HCT116 (cell line): ENCODE measurements at regions not wholly inside any gene's neighbourhood (a gene's known extent, or its start where the extent isn't known, plus 50 kb on each side); places are given as distances from the start of the nearest gene placed in this dataset.

Experiments
- ATAC-seq: fragments of 200-7000 bp; cut with Tn5 transposase; 2 replicates; pipeline ENCODE4 v1.9.1; 2020; ENCODE audit warnings: mild to moderate bottlenecking, moderate library complexity
- BruUV-seq: library from RNA; stranded (reverse); fragments of 400-500 nt; replicated peaks from 2 replicates; lab custom pipeline; 2021; lab: Mats Ljungman, UMichigan
- CTCF ChIA-PET: fragments of 300-600 bp; sonication (Branson Sonifier 250); formaldehyde crosslinking; loops from one replicate; lab custom pipeline; 2021; ENCODE audit warnings: antibody characterized with exemption; lab: Charles Lee
- POLR2A ChIA-PET: fragments of 300-600, 350-600 bp; sonication (Branson Sonifier 250); formaldehyde crosslinking; loops from one replicate; lab custom pipeline; 2021; ENCODE audit warnings: antibody characterized with exemption; lab: Charles Lee
- RAD21 ChIA-PET, 2 experiments: fragments of 300-600 bp; sonication (Branson Sonifier 250); formaldehyde crosslinking; loops; one replicate each; lab custom pipeline; 2023; ENCODE audit warnings: low total read pairs in 2 of 2; ENCODE audit not compliant: uncharacterized antibody in 2 of 2, unreplicated experiment in 2 of 2, low non-redundant PET in 1 of 2; lab: Charles Lee
- DNase-seq: peaks from one replicate; pipeline ENCODE4 v3.0.0-alpha.2; 2010; ENCODE audit warnings: low read depth, low spot score
- H2AFZ ChIP-seq: fragments of 200-600 bp; shearing (Covaris generic), sonication (generic); 2 replicates; pipeline ENCODE4 v1.6.1; 2017; ENCODE audit warnings: low read depth, mixed run types, mixed read lengths, antibody characterized with exemption, low read length; ENCODE audit not compliant: poor library complexity, severe bottlenecking
- H3K27ac ChIP-seq: 2 replicates; pipeline ENCODE4 v1.5.1; 2012; ENCODE audit warnings: low read depth, low read length
- H3K27me3 ChIP-seq: fragments of 200-600 bp; sonication (generic); 2 replicates; pipeline ENCODE4 v1.6.1; 2016; ENCODE audit warnings: mixed run types, low read length, mixed read lengths; ENCODE audit not compliant: insufficient read depth
- H3K36me3 ChIP-seq, 2 experiments: fragments of 200-500 bp in 1 of 2; fragments of 200-600 bp in 1 of 2; sonication (Bioruptor generic) in 1 of 2; sonication (generic) in 1 of 2; 2 replicates each; pipeline versions ENCODE4 v1.5.1 to v1.6.1; 2014 to 2016; ENCODE audit warnings: low read length in 2 of 2, inconsistent platforms in 1 of 2, mixed read lengths in 1 of 2, mixed run types in 1 of 2; ENCODE audit not compliant: insufficient read depth in 2 of 2, control insufficient read depth in 1 of 2
- H3K4me1 ChIP-seq, 2 experiments: fragments of 200-600 bp in 1 of 2; sonication (generic) in 1 of 2; 2 replicates each; pipeline versions ENCODE4 v1.5.1 to v1.6.1; 2012 to 2017; ENCODE audit warnings: low read length in 2 of 2, inconsistent platforms in 1 of 2, mild to moderate bottlenecking in 1 of 2, mixed read lengths in 1 of 2, mixed run types in 1 of 2, moderate library complexity in 1 of 2; ENCODE audit not compliant: insufficient read depth in 2 of 2, control insufficient read depth in 1 of 2
- H3K4me2 ChIP-seq: fragments of 200-600 bp; sonication (generic); 2 replicates; pipeline ENCODE4 v1.6.1; 2017; ENCODE audit warnings: mixed run types, low read length, mixed read lengths
- H3K4me3 ChIP-seq, 2 experiments: fragments of 200-600 bp in 1 of 2; sonication (generic) in 1 of 2; replicated peaks in 1 of 2; 2 replicates each; pipeline ENCODE4 v1.5.1; 2011 to 2016; ENCODE audit warnings: low read length in 2 of 2, control low read depth in 1 of 2, low read depth in 1 of 2, mild to moderate bottlenecking in 1 of 2, mixed read lengths in 1 of 2, mixed run types in 1 of 2
- H3K79me2 ChIP-seq: fragments of 200-600 bp; sonication (generic); 2 replicates; pipeline ENCODE4 v1.6.1; 2017; ENCODE audit warnings: mild to moderate bottlenecking, mixed run types, low read length, moderate library complexity, mixed read lengths; ENCODE audit not compliant: insufficient read depth
- H3K9ac ChIP-seq: fragments of 200-600 bp; sonication (generic); 2 replicates; pipeline ENCODE4 v1.6.1; 2016; ENCODE audit warnings: low read length, mixed read lengths
- H3K9me2 ChIP-seq: fragments of 200-600 bp; sonication (generic), shearing (Covaris generic); 2 replicates; pipeline ENCODE4 v1.6.1; 2017; ENCODE audit warnings: mixed run types, mild to moderate bottlenecking, moderate library complexity; ENCODE audit not compliant: insufficient read depth
- H3K9me3 ChIP-seq, 2 experiments: fragments of 200-500 bp in 1 of 2; fragments of 200-600 bp in 1 of 2; sonication (Bioruptor generic) in 1 of 2; sonication (generic) in 1 of 2; 2 replicates each; pipeline ENCODE4 v1.6.1; 2014 to 2017; ENCODE audit warnings: low read length in 2 of 2, mixed read lengths in 2 of 2, inconsistent platforms in 1 of 2, low read depth in 1 of 2, mild to moderate bottlenecking in 1 of 2, mixed run types in 1 of 2, moderate library complexity in 1 of 2; ENCODE audit not compliant: control insufficient read depth in 1 of 2, insufficient read depth in 1 of 2
- H4K20me1 ChIP-seq: fragments of 200-600 bp; sonication (generic), shearing (Covaris generic); 2 replicates; pipeline ENCODE4 v1.6.1; 2017; ENCODE audit warnings: mixed run types, mild to moderate bottlenecking, moderate library complexity; ENCODE audit not compliant: insufficient read depth
- CBX3 ChIP-seq: IDR thresholded peaks from 2 replicates; pipeline ENCODE4 v1.6.1; 2012; ENCODE audit warnings: low read depth
- EGR1 ChIP-seq: IDR thresholded peaks from 2 replicates; pipeline ENCODE4 v1.6.1; 2012; ENCODE audit warnings: low read depth
- ELF1 ChIP-seq: IDR thresholded peaks from 2 replicates; pipeline ENCODE4 v1.6.1; 2012; ENCODE audit warnings: low read depth, borderline replicate concordance
- EZH2phosphoT487 ChIP-seq: fragments of 200-600 bp; IDR thresholded peaks from 2 replicates; pipeline ENCODE4 v1.6.1; 2018; ENCODE audit warnings: antibody characterized with exemption, borderline replicate concordance
- SIN3A ChIP-seq: IDR thresholded peaks from 2 replicates; pipeline ENCODE4 v1.6.1; 2012; ENCODE audit warnings: low read depth
- SP1 ChIP-seq: IDR thresholded peaks from 2 replicates; pipeline ENCODE4 v1.6.1; 2012; ENCODE audit warnings: low read depth
- TCF7L2 ChIP-seq: IDR thresholded peaks from 2 replicates; pipeline ENCODE4 v1.7.0; 2011; ENCODE audit warnings: borderline replicate concordance, inconsistent platforms; ENCODE audit not compliant: insufficient read depth, insufficient read length; ENCODE audit errors: extremely low read depth
- ZFX ChIP-seq: fragments of 450-650 bp; IDR thresholded peaks from 2 replicates; pipeline ENCODE4 v1.6.1; 2017
- intact Hi-C: fragments of 100-400 bp; cut with micrococcal nuclease; formaldehyde crosslinking; loops from 2 replicates; pipeline ENCODE4 v1.10.0; 2022
- TF ChIP-seq, protein P1 (sequence below): IDR thresholded peaks from 2 replicates; pipeline ENCODE4 v1.6.1; 2012
- TF ChIP-seq, protein P2 (sequence below), 3 experiments: fragments of 200-600 bp in 1 of 3; sonication (generic) in 1 of 3; IDR thresholded peaks in 2 of 3; conservative IDR thresholded peaks in 1 of 3; 2 replicates each; pipeline ENCODE4 v1.5.1; 2012 to 2017; ENCODE audit warnings: low read depth in 2 of 3, low read length in 2 of 3, antibody characterized with exemption in 1 of 3, borderline replicate concordance in 1 of 3, control low read depth in 1 of 3, mild to moderate bottlenecking in 1 of 3, mixed read lengths in 1 of 3, mixed run types in 1 of 3, moderate library complexity in 1 of 3; ENCODE audit not compliant: insufficient read depth in 1 of 3
- TF ChIP-seq, protein P3 (sequence below): IDR thresholded peaks from 2 replicates; pipeline ENCODE4 v1.6.1; 2012; ENCODE audit warnings: low read depth

DNA sequence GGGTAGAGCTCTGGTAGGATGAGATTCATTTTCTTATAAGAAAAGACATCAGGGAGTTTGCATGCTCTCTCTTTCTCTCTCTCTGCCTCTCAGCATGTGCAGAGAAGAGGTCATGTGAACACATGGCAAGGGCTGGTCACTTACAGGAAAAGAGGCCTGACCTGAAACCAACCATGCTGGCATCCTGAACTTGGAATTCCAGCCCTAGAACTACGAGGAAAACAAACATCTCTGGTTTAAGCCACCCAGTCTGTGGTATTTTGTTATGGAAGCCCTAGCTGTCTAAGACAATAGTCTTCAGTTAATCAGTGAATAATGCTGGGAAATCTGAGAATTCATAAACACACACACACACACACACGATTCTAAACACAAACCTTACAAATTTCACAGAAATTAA is 1104.2 kb upstream of the LRRN3 start:
- H3K4me1 ChIP-seq, result peaks cover 0 to 8% of the 10 kb centered on the region in 2 experiments; a peak in 2 of 4 replicates
- RAD21 ChIA-PET, result no interaction called here
- no TSS peak for BruUV-seq
- no peak overlapping the region for H3K4me3 ChIP-seq
- H3K79me2 ChIP-seq, result no peaks in the 10 kb centered on the region
- no peaks in the 10 kb centered on the region for H3K9me3 ChIP-seq
- DNase-seq (no peak), ATAC-seq (no peak)
- intact Hi-C loops, result no loop called here
- POLR2A ChIA-PET, result no interaction called here
- TF ChIP-seq, protein P1, sequence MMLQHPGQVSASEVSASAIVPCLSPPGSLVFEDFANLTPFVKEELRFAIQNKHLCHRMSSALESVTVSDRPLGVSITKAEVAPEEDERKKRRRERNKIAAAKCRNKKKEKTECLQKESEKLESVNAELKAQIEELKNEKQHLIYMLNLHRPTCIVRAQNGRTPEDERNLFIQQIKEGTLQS, result no peak
- TF ChIP-seq SP1 (no peak), ELF1 (no peak), SIN3A (no peak), TCF7L2 (no peak), ZFX (no peak), EZH2phosphoT487 (no peak), CBX3 (no peak), EGR1 (no peak)
- TF ChIP-seq, protein P2, sequence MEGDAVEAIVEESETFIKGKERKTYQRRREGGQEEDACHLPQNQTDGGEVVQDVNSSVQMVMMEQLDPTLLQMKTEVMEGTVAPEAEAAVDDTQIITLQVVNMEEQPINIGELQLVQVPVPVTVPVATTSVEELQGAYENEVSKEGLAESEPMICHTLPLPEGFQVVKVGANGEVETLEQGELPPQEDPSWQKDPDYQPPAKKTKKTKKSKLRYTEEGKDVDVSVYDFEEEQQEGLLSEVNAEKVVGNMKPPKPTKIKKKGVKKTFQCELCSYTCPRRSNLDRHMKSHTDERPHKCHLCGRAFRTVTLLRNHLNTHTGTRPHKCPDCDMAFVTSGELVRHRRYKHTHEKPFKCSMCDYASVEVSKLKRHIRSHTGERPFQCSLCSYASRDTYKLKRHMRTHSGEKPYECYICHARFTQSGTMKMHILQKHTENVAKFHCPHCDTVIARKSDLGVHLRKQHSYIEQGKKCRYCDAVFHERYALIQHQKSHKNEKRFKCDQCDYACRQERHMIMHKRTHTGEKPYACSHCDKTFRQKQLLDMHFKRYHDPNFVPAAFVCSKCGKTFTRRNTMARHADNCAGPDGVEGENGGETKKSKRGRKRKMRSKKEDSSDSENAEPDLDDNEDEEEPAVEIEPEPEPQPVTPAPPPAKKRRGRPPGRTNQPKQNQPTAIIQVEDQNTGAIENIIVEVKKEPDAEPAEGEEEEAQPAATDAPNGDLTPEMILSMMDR (IDR thresholded peaks at IDR 0.05 in 2 of 3, conservative IDR thresholded peaks at IDR 0.05 in 1 of 3; ENCODE audit: borderline replicate concordance in 1 of 3, insufficient read depth in 1 of 3, low read depth in 2 of 3, low read length in 2 of 3), result no peak
- TF ChIP-seq, protein P3, sequence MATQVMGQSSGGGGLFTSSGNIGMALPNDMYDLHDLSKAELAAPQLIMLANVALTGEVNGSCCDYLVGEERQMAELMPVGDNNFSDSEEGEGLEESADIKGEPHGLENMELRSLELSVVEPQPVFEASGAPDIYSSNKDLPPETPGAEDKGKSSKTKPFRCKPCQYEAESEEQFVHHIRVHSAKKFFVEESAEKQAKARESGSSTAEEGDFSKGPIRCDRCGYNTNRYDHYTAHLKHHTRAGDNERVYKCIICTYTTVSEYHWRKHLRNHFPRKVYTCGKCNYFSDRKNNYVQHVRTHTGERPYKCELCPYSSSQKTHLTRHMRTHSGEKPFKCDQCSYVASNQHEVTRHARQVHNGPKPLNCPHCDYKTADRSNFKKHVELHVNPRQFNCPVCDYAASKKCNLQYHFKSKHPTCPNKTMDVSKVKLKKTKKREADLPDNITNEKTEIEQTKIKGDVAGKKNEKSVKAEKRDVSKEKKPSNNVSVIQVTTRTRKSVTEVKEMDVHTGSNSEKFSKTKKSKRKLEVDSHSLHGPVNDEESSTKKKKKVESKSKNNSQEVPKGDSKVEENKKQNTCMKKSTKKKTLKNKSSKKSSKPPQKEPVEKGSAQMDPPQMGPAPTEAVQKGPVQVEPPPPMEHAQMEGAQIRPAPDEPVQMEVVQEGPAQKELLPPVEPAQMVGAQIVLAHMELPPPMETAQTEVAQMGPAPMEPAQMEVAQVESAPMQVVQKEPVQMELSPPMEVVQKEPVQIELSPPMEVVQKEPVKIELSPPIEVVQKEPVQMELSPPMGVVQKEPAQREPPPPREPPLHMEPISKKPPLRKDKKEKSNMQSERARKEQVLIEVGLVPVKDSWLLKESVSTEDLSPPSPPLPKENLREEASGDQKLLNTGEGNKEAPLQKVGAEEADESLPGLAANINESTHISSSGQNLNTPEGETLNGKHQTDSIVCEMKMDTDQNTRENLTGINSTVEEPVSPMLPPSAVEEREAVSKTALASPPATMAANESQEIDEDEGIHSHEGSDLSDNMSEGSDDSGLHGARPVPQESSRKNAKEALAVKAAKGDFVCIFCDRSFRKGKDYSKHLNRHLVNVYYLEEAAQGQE, result no peak
- H3K4me2 ChIP-seq, result no peak overlapping the region
- H3K9me2 ChIP-seq, result no peaks in the 10 kb centered on the region
- H3K27me3 ChIP-seq, result no peaks in the 10 kb centered on the region
- no peaks in the 10 kb centered on the region for H4K20me1 ChIP-seq
- no peak overlapping the region for H3K9ac ChIP-seq
- no peak overlapping the region for H3K27ac ChIP-seq
- CTCF ChIA-PET, result no interaction called here
- no peaks in the 10 kb centered on the region for H3K36me3 ChIP-seq
- H2AFZ ChIP-seq, result no peak overlapping the region
